LHCN-M2 (cell line): ENCODE measurements at regions not wholly inside any gene's neighbourhood (a gene's known extent, or its start where the extent isn't known, plus 50 kb on each side); places are given as distances from the start of the nearest gene placed in this dataset.
A peak's percentile ranks its signal among the peaks of the same experiment; 100 is the strongest.
"Not testable (repeated sequence)": the region's sequence is repeated elsewhere in the genome, so short reads cannot be mapped to it uniquely, and the experiment has no call there.

Source experiments
- DNase-seq: peaks from one replicate; pipeline ENCODE4 v3.0.0-alpha.2; 2012; ENCODE audit warnings: low read depth

GRCh38 chr13:76014406-76015318, 378.5 kb downstream of the LMO7 start:
- DNase-seq, result peak; percentile 78

GRCh38 chr13:76012091-76012721, 376.1 kb downstream of the LMO7 start:
- DNase-seq, result peak; percentile 75

GRCh38 chr13:76009267-76009890, 373.2 kb downstream of the LMO7 start:
- peak; percentile 88 for DNase-seq

- peak; percentile 36 for DNase-seq
Measured at GRCh38 chr13:76004416-76004815, 368.3 kb downstream of the LMO7 start.

GRCh38 chr13:76000131-76000530, 364.0 kb downstream of the LMO7 start:
- no peak for DNase-seq

GRCh38 chr13:75996582-75996981, 360.5 kb downstream of the LMO7 start:
- DNase-seq, result no peak

- no peak for DNase-seq
Measured at GRCh38 chr13:75995966-75996365, 359.8 kb downstream of the LMO7 start.

- DNase-seq, result peak; percentile 54
Measured at GRCh38 chr13:75993823-75994222, 357.7 kb downstream of the LMO7 start.

- no peak for DNase-seq
Measured at GRCh38 chr13:75993241-75993640, 357.1 kb downstream of the LMO7 start.

- DNase-seq, result no peak
Measured at GRCh38 chr13:75986818-75987217, 350.7 kb downstream of the LMO7 start.

- no peak for DNase-seq
Measured at GRCh38 chr13:75985132-75985531, 349.0 kb downstream of the LMO7 start.

GRCh38 chr13:75978818-75979217, 342.7 kb downstream of the LMO7 start:
- no peak for DNase-seq

GRCh38 chr13:75968103-75968838, 332.1 kb downstream of the LMO7 start:
- peak; percentile 82 for DNase-seq

GRCh38 chr13:75963302-75963701, 327.2 kb downstream of the LMO7 start:
- DNase-seq, result peak; percentile 12

GRCh38 chr13:75961911-75962310, 325.8 kb downstream of the LMO7 start:
- DNase-seq, result no peak

- no peak for DNase-seq
Measured at GRCh38 chr13:75960538-75960994, 324.4 kb downstream of the LMO7 start.

- no peak for DNase-seq
Measured at GRCh38 chr13:75959861-75960481, 323.8 kb downstream of the LMO7 start.

GRCh38 chr13:75953589-75953988, 317.5 kb downstream of the LMO7 start:
- not testable (repeated sequence) for DNase-seq

- DNase-seq, result no peak
Measured at GRCh38 chr13:75947448-75947847, 311.3 kb downstream of the LMO7 start.

- peak; percentile 99 for DNase-seq
Measured at GRCh38 chr13:75946536-75947284, 310.6 kb downstream of the LMO7 start.
